Fibroblast of the aortic adventitia (primary cell): ENCODE measurements at regions not wholly inside any gene's neighbourhood (a gene's known extent, or its start where the extent isn't known, plus 50 kb on each side); places are given as distances from the start of the nearest gene placed in this dataset.

ENCODE experiments used
- DNase-seq: peaks from one replicate; pipeline ENCODE4 v3.0.0-alpha.2; 2010; ENCODE audit warnings: low read depth
- H3K4me3 ChIP-seq: 2 replicates; pipeline ENCODE4 v1.5.1; 2011; ENCODE audit warnings: low read depth, mild to moderate bottlenecking, control low read depth, low read length, moderate library complexity
- TF ChIP-seq, protein P1 (sequence below): IDR thresholded peaks from 2 replicates; pipeline ENCODE4 v1.5.1; 2011; ENCODE audit warnings: mild to moderate bottlenecking, low read length, control low read depth, inconsistent platforms; ENCODE audit not compliant: insufficient read depth

- no peak overlapping the region for H3K4me3 ChIP-seq
- TF ChIP-seq, protein P1, sequence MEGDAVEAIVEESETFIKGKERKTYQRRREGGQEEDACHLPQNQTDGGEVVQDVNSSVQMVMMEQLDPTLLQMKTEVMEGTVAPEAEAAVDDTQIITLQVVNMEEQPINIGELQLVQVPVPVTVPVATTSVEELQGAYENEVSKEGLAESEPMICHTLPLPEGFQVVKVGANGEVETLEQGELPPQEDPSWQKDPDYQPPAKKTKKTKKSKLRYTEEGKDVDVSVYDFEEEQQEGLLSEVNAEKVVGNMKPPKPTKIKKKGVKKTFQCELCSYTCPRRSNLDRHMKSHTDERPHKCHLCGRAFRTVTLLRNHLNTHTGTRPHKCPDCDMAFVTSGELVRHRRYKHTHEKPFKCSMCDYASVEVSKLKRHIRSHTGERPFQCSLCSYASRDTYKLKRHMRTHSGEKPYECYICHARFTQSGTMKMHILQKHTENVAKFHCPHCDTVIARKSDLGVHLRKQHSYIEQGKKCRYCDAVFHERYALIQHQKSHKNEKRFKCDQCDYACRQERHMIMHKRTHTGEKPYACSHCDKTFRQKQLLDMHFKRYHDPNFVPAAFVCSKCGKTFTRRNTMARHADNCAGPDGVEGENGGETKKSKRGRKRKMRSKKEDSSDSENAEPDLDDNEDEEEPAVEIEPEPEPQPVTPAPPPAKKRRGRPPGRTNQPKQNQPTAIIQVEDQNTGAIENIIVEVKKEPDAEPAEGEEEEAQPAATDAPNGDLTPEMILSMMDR = no peak
- DNase-seq = no peak
Observed at GRCh38 chr3:59606638-59607266, 556.9 kb upstream of the CFAP20DC start.

- TF ChIP-seq, protein P1 = no peak
- no peak for DNase-seq
- H3K4me3 ChIP-seq = no peak overlapping the region
Observed at GRCh38 chr3:59605944-59606534, 556.2 kb upstream of the CFAP20DC start.

DNA sequence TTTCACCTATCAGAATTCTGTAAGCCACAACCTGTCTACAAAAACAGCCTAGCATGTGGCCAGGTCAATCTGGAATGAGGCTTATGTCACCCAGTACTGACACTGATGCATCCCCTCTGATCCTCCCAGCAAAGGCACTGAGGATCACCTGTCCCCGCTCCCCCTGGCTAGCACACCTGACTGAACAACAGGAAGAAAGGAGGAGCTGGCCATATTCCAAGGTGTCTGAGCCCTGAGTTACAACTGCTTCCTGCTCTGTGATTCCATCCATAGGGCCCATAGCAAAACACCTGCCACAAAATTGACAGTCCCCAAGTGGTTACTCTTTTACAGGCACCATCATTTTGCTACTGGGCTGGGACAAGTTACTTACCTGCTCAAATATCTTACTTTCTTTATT is 555.5 kb upstream of the CFAP20DC start:
- no peak for DNase-seq
- TF ChIP-seq, protein P1 = no peak
- no peak overlapping the region for H3K4me3 ChIP-seq

DNA sequence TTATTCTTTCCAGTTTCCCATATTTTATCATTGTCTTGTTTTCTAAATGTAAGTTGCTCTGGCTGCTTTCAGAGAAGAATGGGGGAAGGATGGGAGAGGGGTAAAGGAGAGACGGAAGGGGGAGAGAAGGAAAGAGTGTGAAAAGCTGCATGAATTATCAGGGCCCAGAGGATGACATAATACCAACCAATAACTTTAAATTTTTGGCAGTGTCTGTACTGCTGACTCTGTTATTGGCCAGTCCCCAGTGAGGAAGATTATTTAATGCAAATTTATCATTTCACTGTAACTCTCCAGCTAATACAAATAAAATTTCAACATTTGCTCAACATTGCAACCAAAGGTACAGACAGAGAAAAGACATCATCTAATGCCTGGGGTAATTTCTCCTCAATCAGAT is 551.7 kb upstream of the CFAP20DC start:
- no peak for DNase-seq
- TF ChIP-seq, protein P1 = no peak
- no peak overlapping the region for H3K4me3 ChIP-seq

GRCh38 chr3:59600631-59601030 is 550.8 kb upstream of the CFAP20DC start:
- no peak for DNase-seq
- TF ChIP-seq, protein P1 = no peak
- H3K4me3 ChIP-seq = no peak overlapping the region

DNA sequence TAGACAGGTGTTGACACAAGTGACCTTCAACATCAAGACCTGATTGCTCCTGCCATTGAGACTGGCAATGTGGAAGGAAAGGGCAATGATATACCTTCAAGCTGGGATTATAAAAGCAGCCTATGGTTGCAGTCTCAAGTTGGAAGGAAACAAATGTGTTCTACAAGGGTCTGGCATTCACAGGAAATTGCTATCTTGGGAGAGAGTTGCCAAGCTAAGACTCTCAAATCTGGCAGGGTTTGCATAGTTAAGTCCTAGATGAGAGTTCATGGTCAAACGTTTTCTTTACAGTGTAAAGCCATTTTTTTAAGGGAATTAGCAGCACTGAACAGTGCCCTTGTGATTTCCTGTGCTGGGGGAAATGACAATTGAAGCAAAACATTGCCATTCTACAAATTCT is 546.9 kb upstream of the CFAP20DC start:
- no peak overlapping the region for H3K4me3 ChIP-seq
- TF ChIP-seq, protein P1 = no peak
- DNase-seq = no peak

- TF ChIP-seq, protein P1 = no peak
- DNase-seq = no peak
- H3K4me3 ChIP-seq = no peak overlapping the region
Observed at GRCh38 chr3:59595830-59596229, 546.0 kb upstream of the CFAP20DC start.
